Astrocyte (in vitro differentiated cells and primary cell): ENCODE measurements at regions not wholly inside any gene's neighbourhood (a gene's known extent, or its start where the extent isn't known, plus 50 kb on each side); places are given as distances from the start of the nearest gene placed in this dataset.

ENCODE experiments used
- EZH2 ChIP-seq: IDR thresholded peaks from 2 replicates; pipeline ENCODE4 v1.6.1; 2012; ENCODE audit warnings: mild to moderate bottlenecking, low read length, inconsistent platforms; ENCODE audit not compliant: insufficient read depth
- TF ChIP-seq, protein P1 (sequence below): IDR thresholded peaks from 2 replicates; pipeline ENCODE4 v1.5.1; 2011; ENCODE audit warnings: low read depth, mild to moderate bottlenecking, inconsistent platforms, low read length, moderate library complexity; ENCODE audit not compliant: insufficient read depth

DNA sequence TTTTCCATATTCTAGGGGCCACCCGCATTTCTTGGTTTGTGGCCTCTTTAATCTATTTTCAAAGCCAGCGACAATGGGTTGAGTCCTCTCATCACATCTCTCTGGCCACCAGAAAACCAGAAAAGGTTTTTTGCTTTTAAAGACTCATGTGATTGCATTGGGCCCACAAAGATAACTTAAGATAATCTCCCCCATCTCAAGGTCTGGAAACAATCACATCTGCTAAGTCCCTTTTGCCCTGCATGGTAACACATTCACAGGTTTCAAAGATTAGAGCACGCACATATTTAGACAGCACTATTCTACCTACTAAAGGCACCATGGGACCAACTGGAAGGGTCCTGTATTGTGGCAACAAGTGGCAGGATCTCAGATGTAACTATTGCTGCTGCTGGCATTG is 147.0 kb upstream of the MIR17HG start:
- TF ChIP-seq, protein P1, sequence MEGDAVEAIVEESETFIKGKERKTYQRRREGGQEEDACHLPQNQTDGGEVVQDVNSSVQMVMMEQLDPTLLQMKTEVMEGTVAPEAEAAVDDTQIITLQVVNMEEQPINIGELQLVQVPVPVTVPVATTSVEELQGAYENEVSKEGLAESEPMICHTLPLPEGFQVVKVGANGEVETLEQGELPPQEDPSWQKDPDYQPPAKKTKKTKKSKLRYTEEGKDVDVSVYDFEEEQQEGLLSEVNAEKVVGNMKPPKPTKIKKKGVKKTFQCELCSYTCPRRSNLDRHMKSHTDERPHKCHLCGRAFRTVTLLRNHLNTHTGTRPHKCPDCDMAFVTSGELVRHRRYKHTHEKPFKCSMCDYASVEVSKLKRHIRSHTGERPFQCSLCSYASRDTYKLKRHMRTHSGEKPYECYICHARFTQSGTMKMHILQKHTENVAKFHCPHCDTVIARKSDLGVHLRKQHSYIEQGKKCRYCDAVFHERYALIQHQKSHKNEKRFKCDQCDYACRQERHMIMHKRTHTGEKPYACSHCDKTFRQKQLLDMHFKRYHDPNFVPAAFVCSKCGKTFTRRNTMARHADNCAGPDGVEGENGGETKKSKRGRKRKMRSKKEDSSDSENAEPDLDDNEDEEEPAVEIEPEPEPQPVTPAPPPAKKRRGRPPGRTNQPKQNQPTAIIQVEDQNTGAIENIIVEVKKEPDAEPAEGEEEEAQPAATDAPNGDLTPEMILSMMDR = no peak
- TF ChIP-seq EZH2 = no peak
